IMR-90 (cell line): ENCODE measurements at regions not wholly inside any gene's neighbourhood (a gene's known extent, or its start where the extent isn't known, plus 50 kb on each side); places are given as distances from the start of the nearest gene placed in this dataset.

Experiments
- ATAC-seq: fragments of 200-7000 bp; cut with Tn5 transposase; 2 replicates; pipeline ENCODE4 v1.9.1; 2020; ENCODE audit warnings: low read depth, mild to moderate bottlenecking, moderate library complexity
- BruUV-seq: library from RNA; stranded (reverse); fragments of 400-500 nt; replicated peaks from 2 replicates; lab custom pipeline; 2021; lab: Mats Ljungman, UMichigan
- CTCF ChIA-PET: fragments of 300-600 bp; formaldehyde crosslinking; extraction: SDS; loops from one replicate; lab custom pipeline; 2021; ENCODE audit warnings: antibody characterized with exemption; lab: Yijun Ruan, JAX
- POLR2A ChIA-PET: fragments of 300-600 bp; sonication (Branson Sonifier 250); formaldehyde crosslinking; loops from one replicate; lab custom pipeline; 2022; ENCODE audit warnings: antibody characterized with exemption; ENCODE audit not compliant: unreplicated experiment; lab: Charles Lee
- DNase-seq: peaks from one replicate; pipeline ENCODE4 v3.0.0; 2013
- H2AFZ ChIP-seq: replicated peaks from 2 replicates; pipeline ENCODE3; 2013; ENCODE audit warnings: low read length, mild to moderate bottlenecking; ENCODE audit not compliant: poor library complexity
- H2AK5ac ChIP-seq: 2 replicates; pipeline ENCODE4 v1.6.1; 2013; ENCODE audit warnings: low read depth, low read length, inconsistent platforms
- H2AK9ac ChIP-seq: replicated peaks from 2 replicates; pipeline ENCODE3; 2013; ENCODE audit warnings: mild to moderate bottlenecking, low read depth, low read length, moderate library complexity; ENCODE audit not compliant: poor library complexity
- H2BK120ac ChIP-seq: 2 replicates; pipeline ENCODE4 v1.6.1; 2013; ENCODE audit warnings: low read depth, low read length, inconsistent platforms
- H2BK15ac ChIP-seq: 3 replicates; pipeline ENCODE4 v1.6.1; 2013; ENCODE audit warnings: low read depth, low read length, inconsistent platforms
- H2BK20ac ChIP-seq: 2 replicates; pipeline ENCODE4 v1.6.1; 2013; ENCODE audit warnings: low read depth, mild to moderate bottlenecking, inconsistent platforms, low read length, moderate library complexity
- H2BK5ac ChIP-seq: 2 replicates; pipeline ENCODE4 v1.6.1; 2013; ENCODE audit warnings: mild to moderate bottlenecking, low read depth, low read length, inconsistent platforms; ENCODE audit not compliant: poor library complexity, severe bottlenecking
- H3K14ac ChIP-seq: replicated peaks from 2 replicates; pipeline ENCODE4 v1.6.1; 2013; ENCODE audit warnings: low read depth, low read length, inconsistent platforms
- H3K18ac ChIP-seq: 2 replicates; pipeline ENCODE4 v1.6.1; 2013; ENCODE audit warnings: low read depth, low read length, control low read depth
- H3K23ac ChIP-seq: 2 replicates; pipeline ENCODE4 v1.6.1; 2013; ENCODE audit warnings: low read depth, low read length, inconsistent platforms
- H3K27ac ChIP-seq: 2 replicates; pipeline ENCODE4 v1.5.1; 2013; ENCODE audit warnings: mild to moderate bottlenecking, control low read depth, low read length; ENCODE audit not compliant: insufficient read depth
- H3K27me3 ChIP-seq: 2 replicates; pipeline ENCODE4 v1.6.1; 2013; ENCODE audit warnings: low read length; ENCODE audit not compliant: control insufficient read depth, insufficient read depth
- H3K36me3 ChIP-seq: 2 replicates; pipeline ENCODE4 v1.6.1; 2013; ENCODE audit warnings: low read length, mixed read lengths; ENCODE audit not compliant: control insufficient read depth, insufficient read depth
- H3K4ac ChIP-seq: 2 replicates; pipeline ENCODE4 v1.6.1; 2013; ENCODE audit warnings: low read depth, low read length, inconsistent platforms
- H3K4me1 ChIP-seq: 2 replicates; pipeline ENCODE4 v1.6.1; 2013; ENCODE audit warnings: low read length, mixed read lengths; ENCODE audit not compliant: control insufficient read depth, insufficient read depth
- H3K4me2 ChIP-seq: 2 replicates; pipeline ENCODE4 v1.6.1; 2013; ENCODE audit warnings: low read depth, mild to moderate bottlenecking, control low read depth, low read length, moderate library complexity
- H3K4me3 ChIP-seq: 2 replicates; pipeline ENCODE4 v1.5.1; 2013; ENCODE audit warnings: low read depth, mild to moderate bottlenecking, control low read depth, low read length, moderate library complexity; ENCODE audit not compliant: insufficient read depth
- H3K56ac ChIP-seq: 2 replicates; pipeline ENCODE4 v1.6.1; 2013; ENCODE audit warnings: low read length, inconsistent platforms; ENCODE audit not compliant: insufficient read depth; ENCODE audit errors: extremely low read depth
- H3K79me1 ChIP-seq, 2 experiments: 2 replicates each; pipeline ENCODE4 v1.6.1; 2013; ENCODE audit warnings: low read length in 2 of 2, inconsistent platforms in 1 of 2, low read depth in 1 of 2
- H3K9ac ChIP-seq: 2 replicates; pipeline ENCODE4 v1.6.1; 2013; ENCODE audit warnings: low read depth, low read length, control low read depth
- H3K9me1 ChIP-seq: 2 replicates; pipeline ENCODE4 v1.6.1; 2013; ENCODE audit warnings: low read length, inconsistent platforms; ENCODE audit not compliant: insufficient read depth
- H3K9me3 ChIP-seq: 2 replicates; pipeline ENCODE4 v1.6.1; 2013; ENCODE audit warnings: low read length; ENCODE audit not compliant: control insufficient read depth, insufficient read depth
- H4K20me1 ChIP-seq: 2 replicates; pipeline ENCODE4 v1.6.1; 2013; ENCODE audit warnings: low read length, inconsistent platforms; ENCODE audit not compliant: insufficient read depth
- H4K5ac ChIP-seq: 2 replicates; pipeline ENCODE4 v1.6.1; 2013; ENCODE audit warnings: mild to moderate bottlenecking, low read depth, low read length, control low read depth
- H4K8ac ChIP-seq, 2 experiments: 2 replicates each; pipeline ENCODE4 v1.6.1; 2013; ENCODE audit warnings: low read depth in 2 of 2, low read length in 2 of 2, control low read depth in 1 of 2, inconsistent platforms in 1 of 2
- H4K91ac ChIP-seq: 2 replicates; pipeline ENCODE4 v1.6.1; 2013; ENCODE audit warnings: low read depth, low read length, inconsistent platforms; ENCODE audit not compliant: insufficient read depth
- BHLHE40 ChIP-seq: fragments of 150-350 bp; IDR thresholded peaks from 2 replicates; pipeline ENCODE4 v1.6.1; 2016; ENCODE audit warnings: mild to moderate bottlenecking, low read depth, low read length
- CEBPB ChIP-seq: IDR thresholded peaks from 2 replicates; pipeline ENCODE4 v1.6.1; 2012; ENCODE audit warnings: low read depth, low read length, improper control_type of control experiment
- FOS ChIP-seq: fragments of 150-350 bp; IDR thresholded peaks from 2 replicates; pipeline ENCODE4 v1.6.1; 2016; ENCODE audit warnings: low read depth, low read length
- NFE2L2 ChIP-seq: fragments of 150-350 bp; IDR thresholded peaks from 2 replicates; pipeline ENCODE4 v1.6.1; 2016; ENCODE audit warnings: low read depth, mild to moderate bottlenecking, low read length
- POLR2A ChIP-seq: IDR thresholded peaks from 2 replicates; pipeline ENCODE4 v1.6.1; 2012; ENCODE audit warnings: mild to moderate bottlenecking, low read depth, low read length
- WGBS, 2 experiments: methylation state at CpG; one replicate each; pipeline versions ENCODE4 v1.1.5 to v1.1.7; 2013; ENCODE audit warnings: missing lambda C conversion rate in 2 of 2; ENCODE audit not compliant: insufficient read length in 1 of 2; ENCODE audit errors: extremely low coverage in 2 of 2; 5-methylcytosine and 5-hydroxymethylcytosine counted together
- dilution Hi-C: fragments of 300-500 bp; cut with HindIII; formaldehyde crosslinking; loops from one replicate; pipeline ENCODE4 v1.14.3; 2018; ENCODE audit warnings: low sequenced_read_pairs; ENCODE audit not compliant: unreplicated experiment
- in situ Hi-C: fragments of 300-500 bp; cut with MboI; formaldehyde crosslinking; loops from 3 replicates; pipeline ENCODE4 v1.14.3; 2019; ENCODE audit warnings: low sequenced_read_pairs, inconsistent platforms, mixed read lengths
- intact Hi-C: fragments of 100-400 bp; cut with micrococcal nuclease; formaldehyde crosslinking; loops from 2 replicates; pipeline ENCODE4 v1.10.0; 2022

GRCh38 chr5:143923634-143924266 lies 111.8 kb downstream of the HMHB1 start:
- dilution Hi-C loops: no loop called here
- 80% methylated on average over 1 of the region's 6 CpGs; no CpG with 5 or more reads in 1 of the 2 experiments for WGBS, 2 experiments
- no peaks in the 10 kb centered on the region; the same call in 1 of the 2 replicates for H3K9me1 ChIP-seq
- CTCF ChIA-PET: interaction anchor here (1.3 kb wide), 1 partner anchor 14 kb away, joined by 4 read pairs; no protein-coding TSS in a partner anchor
- in situ Hi-C loops: no loop called here
- no TSS peak for BruUV-seq
- intact Hi-C loops: no loop called here
- H3K23ac ChIP-seq: peak overlapping the region; percentile 31
- H4K20me1 ChIP-seq: no peaks in the 10 kb centered on the region
- H2AFZ ChIP-seq: peak overlapping the region; percentile 9
- H4K8ac ChIP-seq: peak overlapping the region; percentile 80 to 88
- peak overlapping the region; percentile 89; the same call in 1 of the 2 replicates for H3K4ac ChIP-seq
- no peak for TF ChIP-seq BHLHE40
- TF ChIP-seq POLR2A: no peak
- no peak for TF ChIP-seq NFE2L2
- TF ChIP-seq CEBPB: no peak
- TF ChIP-seq FOS: peak; percentile 24; the same call in 1 of the 2 replicates
- H2BK5ac ChIP-seq: peak overlapping the region; percentile 95
- H3K27me3 ChIP-seq: no peaks in the 10 kb centered on the region
- H3K9ac ChIP-seq: peak overlapping the region; percentile 56; the same call in 1 of the 2 replicates
- H3K4me3 ChIP-seq: no peak overlapping the region
- POLR2A ChIA-PET: no interaction called here
- H2BK120ac ChIP-seq: peak overlapping the region; percentile 95
- no peaks in the 10 kb centered on the region for H3K36me3 ChIP-seq
- H4K5ac ChIP-seq: peak overlapping the region; percentile 89; the same call in 1 of the 2 replicates
- DNase-seq: peak; percentile 66
- H3K18ac ChIP-seq: peak overlapping the region; percentile 58; the same call in 1 of the 2 replicates
- peak overlapping the region; percentile 94 for H4K91ac ChIP-seq
- no peaks in the 10 kb centered on the region for H3K9me3 ChIP-seq
- peak overlapping the region; percentile 98 for H2AK5ac ChIP-seq
- H3K79me1 ChIP-seq: no peaks in the 10 kb centered on the region
- peaks cover 12% of the 10 kb centered on the region for H3K4me1 ChIP-seq
- H2BK15ac ChIP-seq: peak overlapping the region; percentile 87
- peak overlapping the region; percentile 86 for H3K14ac ChIP-seq
- H3K4me2 ChIP-seq: peak overlapping the region; percentile 71; the same call in 1 of the 2 replicates
- peak overlapping the region; percentile 81 for H3K56ac ChIP-seq
- H2BK20ac ChIP-seq: peak overlapping the region; percentile 99
- peak overlapping the region; percentile 59 for H3K27ac ChIP-seq
- peak overlapping the region; percentile 77 for H2AK9ac ChIP-seq
- ATAC-seq: peak; percentile 64
